ENCODE measurements at regions not wholly inside any gene's neighbourhood (a gene's known extent, or its start where the extent isn't known, plus 50 kb on each side); places are given as distances from the start of the nearest gene placed in this dataset.

GRCh38 chr7:86976958-86977357 lies 82.5 kb downstream of the ELAPOR2 start:
- H3F3A ChIP-seq (ENCODE audit: insufficient read depth) = peaks cover 5% of the 10 kb centered on the region; the same call in 1 of the 2 replicates
- H3K9ac ChIP-seq (ENCODE audit: low read length) = no peak overlapping the region
- no peaks in the 10 kb centered on the region for H3K27me3 ChIP-seq (ENCODE audit: low read length)
- TF ChIP-seq, protein P1, sequence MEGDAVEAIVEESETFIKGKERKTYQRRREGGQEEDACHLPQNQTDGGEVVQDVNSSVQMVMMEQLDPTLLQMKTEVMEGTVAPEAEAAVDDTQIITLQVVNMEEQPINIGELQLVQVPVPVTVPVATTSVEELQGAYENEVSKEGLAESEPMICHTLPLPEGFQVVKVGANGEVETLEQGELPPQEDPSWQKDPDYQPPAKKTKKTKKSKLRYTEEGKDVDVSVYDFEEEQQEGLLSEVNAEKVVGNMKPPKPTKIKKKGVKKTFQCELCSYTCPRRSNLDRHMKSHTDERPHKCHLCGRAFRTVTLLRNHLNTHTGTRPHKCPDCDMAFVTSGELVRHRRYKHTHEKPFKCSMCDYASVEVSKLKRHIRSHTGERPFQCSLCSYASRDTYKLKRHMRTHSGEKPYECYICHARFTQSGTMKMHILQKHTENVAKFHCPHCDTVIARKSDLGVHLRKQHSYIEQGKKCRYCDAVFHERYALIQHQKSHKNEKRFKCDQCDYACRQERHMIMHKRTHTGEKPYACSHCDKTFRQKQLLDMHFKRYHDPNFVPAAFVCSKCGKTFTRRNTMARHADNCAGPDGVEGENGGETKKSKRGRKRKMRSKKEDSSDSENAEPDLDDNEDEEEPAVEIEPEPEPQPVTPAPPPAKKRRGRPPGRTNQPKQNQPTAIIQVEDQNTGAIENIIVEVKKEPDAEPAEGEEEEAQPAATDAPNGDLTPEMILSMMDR (IDR thresholded peaks at IDR 0.05; ENCODE audit: insufficient read depth, low read length, poor library complexity, severe bottlenecking) = no peak
- no peak for TF ChIP-seq EZH2phosphoT487 (conservative IDR thresholded peaks at IDR 0.05; ENCODE audit: low read length)
- H3K4me2 ChIP-seq (ENCODE audit: low read depth, low read length, poor library complexity, severe bottlenecking) = no peak overlapping the region
- H3K9me2 ChIP-seq (replicated peaks; ENCODE audit: insufficient read depth, low read length) = no peaks in the 10 kb centered on the region
- H2AFZ ChIP-seq (ENCODE audit: low read depth, low read length, severe bottlenecking) = no peak overlapping the region
- no peaks in the 10 kb centered on the region for H3K36me3 ChIP-seq (ENCODE audit: low read length)
- no peaks in the 10 kb centered on the region for H3K79me2 ChIP-seq (ENCODE audit: insufficient read depth, low read length)
- H3K4me3 ChIP-seq (ENCODE audit: insufficient read depth, low read length, poor library complexity, severe bottlenecking) = no peak overlapping the region
- no peaks in the 10 kb centered on the region for H4K20me1 ChIP-seq (ENCODE audit: low read depth, low read length)
- no peak overlapping the region for H3K27ac ChIP-seq (ENCODE audit: low read depth, low read length)
- no peaks in the 10 kb centered on the region for H3K9me3 ChIP-seq (ENCODE audit: insufficient read depth, low read length)

GRCh38 chr7:86975914-86976313 lies 83.5 kb downstream of the ELAPOR2 start:
- H3K9ac ChIP-seq (ENCODE audit: low read length) = no peak overlapping the region
- H3K27ac ChIP-seq (ENCODE audit: low read depth, low read length) = no peak overlapping the region
- no peak overlapping the region for H3K4me2 ChIP-seq (ENCODE audit: low read depth, low read length, poor library complexity, severe bottlenecking)
- no peak overlapping the region for H3K4me3 ChIP-seq (ENCODE audit: insufficient read depth, low read length, poor library complexity, severe bottlenecking)
- no peaks in the 10 kb centered on the region for H4K20me1 ChIP-seq (ENCODE audit: low read depth, low read length)
- TF ChIP-seq, protein P1 (IDR thresholded peaks at IDR 0.05; ENCODE audit: insufficient read depth, low read length, poor library complexity, severe bottlenecking) = no peak
- no peak for TF ChIP-seq EZH2phosphoT487 (conservative IDR thresholded peaks at IDR 0.05; ENCODE audit: low read length)
- H3K9me3 ChIP-seq (ENCODE audit: insufficient read depth, low read length) = no peaks in the 10 kb centered on the region
- H3K36me3 ChIP-seq (ENCODE audit: low read length) = no peaks in the 10 kb centered on the region
- no peaks in the 10 kb centered on the region for H3K9me2 ChIP-seq (replicated peaks; ENCODE audit: insufficient read depth, low read length)
- H2AFZ ChIP-seq (ENCODE audit: low read depth, low read length, severe bottlenecking) = no peak overlapping the region
- peaks cover 5% of the 10 kb centered on the region; the same call in 1 of the 2 replicates for H3F3A ChIP-seq (ENCODE audit: insufficient read depth)
- no peaks in the 10 kb centered on the region for H3K27me3 ChIP-seq (ENCODE audit: low read length)
- no peaks in the 10 kb centered on the region for H3K79me2 ChIP-seq (ENCODE audit: insufficient read depth, low read length)

DNA sequence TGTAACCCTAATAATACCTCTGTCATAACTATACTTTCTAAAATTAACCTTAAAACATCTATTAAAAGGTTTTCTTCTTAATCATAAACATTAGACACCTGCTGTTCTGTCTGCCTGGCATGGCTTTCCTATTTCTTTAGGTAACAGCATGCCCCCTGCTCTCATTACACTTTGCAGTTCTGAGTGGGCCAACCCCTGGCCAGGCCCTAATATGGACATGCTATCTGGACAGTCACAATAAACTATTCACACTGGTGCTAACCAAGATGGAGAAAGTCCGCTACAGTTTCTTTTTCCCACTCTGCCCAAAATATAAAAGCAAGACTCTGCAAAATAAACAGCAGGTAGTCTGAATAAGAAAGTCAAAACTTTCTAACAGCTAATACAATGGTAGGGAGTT lies 84.0 kb downstream of the ELAPOR2 start:
- Histone ChIP-seq H3F3A (ENCODE audit: insufficient read depth) (peaks cover 5% of the 10 kb centered on the region; the same call in 1 of the 2 replicates), H3K27me3 (ENCODE audit: low read length) (no peaks in the 10 kb centered on the region), H3K27ac (ENCODE audit: low read depth, low read length) (no peak overlapping the region), H3K9ac (ENCODE audit: low read length) (no peak overlapping the region), H3K4me2 (ENCODE audit: low read depth, low read length, poor library complexity, severe bottlenecking) (no peak overlapping the region), H3K79me2 (ENCODE audit: insufficient read depth, low read length) (no peaks in the 10 kb centered on the region), H3K9me2 (replicated peaks; ENCODE audit: insufficient read depth, low read length) (no peaks in the 10 kb centered on the region), H4K20me1 (ENCODE audit: low read depth, low read length) (no peaks in the 10 kb centered on the region), H3K9me3 (ENCODE audit: insufficient read depth, low read length) (no peaks in the 10 kb centered on the region), H3K36me3 (ENCODE audit: low read length) (no peaks in the 10 kb centered on the region), H2AFZ (ENCODE audit: low read depth, low read length, severe bottlenecking) (no peak overlapping the region), H3K4me3 (ENCODE audit: insufficient read depth, low read length, poor library complexity, severe bottlenecking) (no peak overlapping the region)
- TF ChIP-seq, protein P1 (IDR thresholded peaks at IDR 0.05; ENCODE audit: insufficient read depth, low read length, poor library complexity, severe bottlenecking) = no peak
- TF ChIP-seq EZH2phosphoT487 (conservative IDR thresholded peaks at IDR 0.05; ENCODE audit: low read length) = no peak
